B cell (primary cell): ENCODE measurements at regions not wholly inside any gene's neighbourhood (a gene's known extent, or its start where the extent isn't known, plus 50 kb on each side); places are given as distances from the start of the nearest gene placed in this dataset.

Experiments used
- ATAC-seq: fragments of 200-7000 bp; cut with Tn5 transposase; one replicate; pipeline ENCODE4 v1.10.0; 2021; ENCODE audit warnings: low read depth, mild to moderate bottlenecking, moderate number of reproducible peaks, moderate library complexity
- CTCF ChIA-PET: fragments of 350-600 bp; sonication (Branson Sonifier 250); formaldehyde crosslinking; loops from one replicate; lab custom pipeline; 2021; ENCODE audit warnings: antibody characterized with exemption, inconsistent platforms; lab: Charles Lee
- POLR2A ChIA-PET: fragments of 350-600 bp; sonication (Branson Sonifier 250); formaldehyde crosslinking; loops from one replicate; lab custom pipeline; 2021; ENCODE audit warnings: antibody characterized with exemption; lab: Charles Lee
- DNase-seq: peaks from one replicate; pipeline ENCODE4 v3.0.0; 2013
- H2AFZ ChIP-seq: 2 replicates; pipeline ENCODE4 v1.6.1; 2012; ENCODE audit warnings: mild to moderate bottlenecking, low read depth, low read length; ENCODE audit not compliant: insufficient read depth, poor library complexity, severe bottlenecking
- H3K27ac ChIP-seq, 2 donors: 1 replicate in 1 of 2; 2 replicates in 1 of 2; pipeline ENCODE4 v1.5.1; 2012 to 2013; ENCODE audit warnings: low read length in 2 of 2, mild to moderate bottlenecking in 2 of 2, moderate library complexity in 1 of 2
- H3K27me3 ChIP-seq, 4 experiments: fragments of 200-600 bp in 1 of 4; sonication (generic) in 1 of 4; replicated peaks in 1 of 4; 1 replicate in 2 of 4; 2 replicates in 2 of 4; pipeline versions ENCODE4 v1.6.1 to v1.7.0; 2013 to 2016; ENCODE audit warnings: low read length in 3 of 4, mild to moderate bottlenecking in 2 of 4, mixed read lengths in 1 of 4, moderate library complexity in 1 of 4; ENCODE audit not compliant: insufficient read depth in 4 of 4, control insufficient read depth in 3 of 4; ENCODE audit errors: control extremely low read depth in 1 of 4
- H3K36me3 ChIP-seq, 2 experiments: replicated peaks in 1 of 2; 1 replicate in 1 of 2; 2 replicates in 1 of 2; pipeline versions ENCODE4 v1.6.1 to v1.7.1; 2013; ENCODE audit warnings: low read length in 1 of 2; ENCODE audit not compliant: insufficient read depth in 2 of 2, control insufficient read depth in 1 of 2; ENCODE audit errors: control extremely low read depth in 1 of 2, extremely low read depth in 1 of 2
- H3K4me1 ChIP-seq, 2 donors: fragments of 200-600 bp in 1 of 2; sonication (generic) in 1 of 2; 1 replicate in 1 of 2; 2 replicates in 1 of 2; pipeline versions ENCODE4 v1.5.1 to v1.6.1; 2013 to 2017; ENCODE audit warnings: low read length in 2 of 2; ENCODE audit not compliant: control insufficient read depth in 2 of 2, insufficient read depth in 2 of 2
- H3K4me2 ChIP-seq: replicated peaks from 2 replicates; pipeline ENCODE3; 2012; ENCODE audit warnings: mild to moderate bottlenecking, low read depth, low read length; ENCODE audit not compliant: poor library complexity, severe bottlenecking
- H3K4me3 ChIP-seq, 5 experiments: fragments of 200-600 bp in 1 of 5; sonication (generic) in 1 of 5; 1 replicate in 3 of 5; 2 replicates in 2 of 5; pipeline versions ENCODE4 v1.5.1 to v1.7.0; 2011 to 2016; ENCODE audit warnings: low read length in 4 of 5, mild to moderate bottlenecking in 4 of 5, low read depth in 2 of 5, control low read depth in 1 of 5, moderate library complexity in 1 of 5; ENCODE audit not compliant: insufficient read depth in 1 of 5; ENCODE audit errors: control extremely low read depth in 1 of 5, extremely low read depth in 1 of 5
- H3K79me2 ChIP-seq: fragments of 200-600 bp; sonication (generic); one replicate; pipeline ENCODE4 v1.6.0; 2016; ENCODE audit warnings: low read length; ENCODE audit not compliant: control insufficient read depth, insufficient read depth
- H3K9ac ChIP-seq: fragments of 200-600 bp; sonication (generic); 2 replicates; pipeline ENCODE4 v1.6.1; 2017; ENCODE audit warnings: mild to moderate bottlenecking, low read length, moderate library complexity
- H3K9me3 ChIP-seq, 3 donors: one replicate each; pipeline versions ENCODE4 v1.6.1 to v1.7.1; 2013; ENCODE audit warnings: low read length in 2 of 3; ENCODE audit not compliant: control insufficient read depth in 2 of 3, insufficient read depth in 1 of 3; ENCODE audit errors: control extremely low read depth in 1 of 3
- H4K20me1 ChIP-seq: 2 replicates; pipeline ENCODE4 v1.6.0; 2012; ENCODE audit warnings: mild to moderate bottlenecking, low read length; ENCODE audit not compliant: insufficient read depth, control insufficient read depth, poor library complexity, severe bottlenecking
- H3K27ac Mint-ChIP-seq: one replicate; pipeline ENCODE4 v1.8.0; 2021; ENCODE audit warnings: mixed read lengths
- H3K27me3 Mint-ChIP-seq: one replicate; pipeline ENCODE4 v1.8.0; 2021; ENCODE audit warnings: mixed read lengths
- H3K4me1 Mint-ChIP-seq: one replicate; pipeline ENCODE4 v1.8.0; 2021; ENCODE audit warnings: mixed read lengths
- H3K4me3 Mint-ChIP-seq: one replicate; pipeline ENCODE4 v1.8.0; 2021; ENCODE audit warnings: mixed read lengths
- H3K9me3 Mint-ChIP-seq: one replicate; pipeline ENCODE4 v1.8.0; 2022; ENCODE audit warnings: mixed read lengths; ENCODE audit not compliant: insufficient read depth
- CTCF ChIP-seq: fragments of 200-600 bp; IDR thresholded peaks from one replicate; pipeline ENCODE4 v1.8.0; 2022; ENCODE audit warnings: antibody characterized with exemption, mild to moderate bottlenecking
- EZH2 ChIP-seq: IDR thresholded peaks from 2 replicates; pipeline ENCODE4 v1.6.1; 2012; ENCODE audit warnings: borderline replicate concordance, low read depth, mild to moderate bottlenecking, moderate library complexity, low read length; ENCODE audit not compliant: insufficient read depth, poor library complexity, severe bottlenecking
- WGBS: methylation state at CpG from one replicate; pipeline ENCODE4 v1.1.5; 2013; ENCODE audit warnings: missing lambda C conversion rate; ENCODE audit not compliant: insufficient coverage; 5-methylcytosine and 5-hydroxymethylcytosine counted together
- intact Hi-C: fragments of 100-400 bp; cut with micrococcal nuclease; formaldehyde crosslinking; loops from one replicate; pipeline ENCODE4 v1.10.0; 2022

- CTCF ChIA-PET, result interaction anchor here (0.6 to 1.1 kb wide), 2 partner anchors 15 to 78 kb away, joined by 4 to 8 read pairs; no protein-coding TSS in a partner anchor
- Mint-ChIP-seq H3K27ac (no peak overlapping the region), H3K9me3 (no peaks in the 10 kb centered on the region), H3K4me1 (peaks cover 11% of the 10 kb centered on the region), H3K27me3 (peaks cover 3% of the 10 kb centered on the region), H3K4me3 (no peak overlapping the region)
- POLR2A ChIA-PET, result no interaction called here
- Histone ChIP-seq H3K4me2 (no peak overlapping the region), H3K27me3 (no peaks in the 10 kb centered on the region), H3K79me2 (no peaks in the 10 kb centered on the region), H3K36me3 (no peaks in the 10 kb centered on the region), H3K4me1 (peaks cover 6 to 9% of the 10 kb centered on the region in 2 donors), H2AFZ (no peak overlapping the region), H3K27ac (no peak overlapping the region), H3K9me3 (no peaks in the 10 kb centered on the region), H4K20me1 (no peaks in the 10 kb centered on the region), H3K9ac (no peak overlapping the region), H3K4me3 (no peak overlapping the region)
- WGBS, result 90% methylated on average over 4 of the region's 6 CpGs
- TF ChIP-seq EZH2, result no peak
- TF ChIP-seq CTCF, result no peak
- intact Hi-C loops, result no loop called here
- ATAC-seq (no peak), DNase-seq (no peak)
Measured at GRCh38 chr18:57974585-57975265, 69.3 kb upstream of the NEDD4L start.

- DNase-seq (no peak), ATAC-seq (no peak)
- H3K4me3 Mint-ChIP-seq, result no peak overlapping the region
- Histone ChIP-seq H3K9me3 (no peaks in the 10 kb centered on the region), H3K4me3 (no peak overlapping the region), H3K27ac (no peak overlapping the region), H2AFZ (no peak overlapping the region), H3K9ac (no peak overlapping the region), H4K20me1 (no peaks in the 10 kb centered on the region), H3K36me3 (no peaks in the 10 kb centered on the region), H3K4me2 (no peak overlapping the region), H3K4me1 (peaks cover 6 to 9% of the 10 kb centered on the region in 2 donors), H3K27me3 (no peaks in the 10 kb centered on the region), H3K79me2 (no peaks in the 10 kb centered on the region)
- WGBS, result 98% methylated on average over 7 of the region's 7 CpGs
- peaks cover 3% of the 10 kb centered on the region for H3K27me3 Mint-ChIP-seq
- H3K9me3 Mint-ChIP-seq, result no peaks in the 10 kb centered on the region
- CTCF ChIA-PET, result no interaction called here
- H3K4me1 Mint-ChIP-seq, result peaks cover 12% of the 10 kb centered on the region
- intact Hi-C loops, result no loop called here
- H3K27ac Mint-ChIP-seq, result no peak overlapping the region
- POLR2A ChIA-PET, result no interaction called here
- no peak for TF ChIP-seq EZH2
- no peak for TF ChIP-seq CTCF
Measured at GRCh38 chr18:57973889-57974288, 70.1 kb upstream of the NEDD4L start.
